Smooth muscle cell (in vitro differentiated cells): ENCODE measurements at regions not wholly inside any gene's neighbourhood (a gene's known extent, or its start where the extent isn't known, plus 50 kb on each side); places are given as distances from the start of the nearest gene placed in this dataset.

Source experiments
- DNase-seq: peaks from one replicate; lab custom pipeline; 2025; ENCODE audit not compliant: unreplicated experiment; lab: John Stamatoyannopoulos, UW
- H2AFZ ChIP-seq: fragments of 200-600 bp; sonication (generic); 2 replicates; pipeline ENCODE4 v1.6.0; 2016; ENCODE audit warnings: antibody characterized with exemption, low read depth, mild to moderate bottlenecking
- H3F3A ChIP-seq: fragments of 200-600 bp; sonication (generic); 2 replicates; pipeline ENCODE4 v1.6.0; 2017; ENCODE audit warnings: antibody characterized with exemption, low read depth
- H3K27ac ChIP-seq: fragments of 200-600 bp; sonication (generic); 2 replicates; pipeline ENCODE4 v1.5.1; 2016; ENCODE audit warnings: low read depth, mild to moderate bottlenecking
- H3K27me3 ChIP-seq: fragments of 200-600 bp; sonication (generic); 2 replicates; pipeline ENCODE4 v1.6.1; 2016; ENCODE audit warnings: low read depth, mild to moderate bottlenecking
- H3K36me3 ChIP-seq: fragments of 200-600 bp; sonication (generic); 2 replicates; pipeline ENCODE4 v1.5.1; 2016; ENCODE audit warnings: low read depth
- H3K4me1 ChIP-seq: fragments of 200-600 bp; sonication (generic); 2 replicates; pipeline ENCODE4 v1.5.1; 2016; ENCODE audit warnings: low read depth
- H3K4me2 ChIP-seq: fragments of 200-600 bp; sonication (generic); 2 replicates; pipeline ENCODE4 v1.6.0; 2016; ENCODE audit warnings: mild to moderate bottlenecking
- H3K4me3 ChIP-seq: fragments of 200-600 bp; sonication (generic); 2 replicates; pipeline ENCODE4 v1.5.1; 2016; ENCODE audit warnings: mild to moderate bottlenecking
- H3K79me2 ChIP-seq: fragments of 200-600 bp; sonication (generic); 2 replicates; pipeline ENCODE4 v1.6.0; 2016; ENCODE audit warnings: low read depth, mild to moderate bottlenecking
- H3K9ac ChIP-seq: fragments of 200-600 bp; sonication (generic); 2 replicates; pipeline ENCODE4 v1.6.0; 2016; ENCODE audit warnings: low read depth
- H3K9me3 ChIP-seq: fragments of 200-600 bp; sonication (generic); replicated peaks from 2 replicates; pipeline ENCODE4 v1.5.1; 2016; ENCODE audit warnings: low read depth
- H4K20me1 ChIP-seq: fragments of 200-600 bp; sonication (generic); 2 replicates; pipeline ENCODE4 v1.6.0; 2016; ENCODE audit warnings: low read depth
- CTCF ChIP-seq: fragments of 200-600 bp; sonication (generic); IDR thresholded peaks from 2 replicates; pipeline ENCODE4 v1.5.1; 2017; ENCODE audit warnings: borderline replicate concordance, mild to moderate bottlenecking, antibody characterized with exemption; ENCODE audit not compliant: insufficient read depth, poor library complexity, severe bottlenecking
- WGBS: methylation state at CpG from one replicate; pipeline ENCODE4 v1.1.7; 2016; ENCODE audit warnings: low lambda C conversion rate; 5-methylcytosine and 5-hydroxymethylcytosine counted together

- Histone ChIP-seq H3K9me3 (peaks cover 7% of the 10 kb centered on the region), H2AFZ (no peak overlapping the region), H3K79me2 (no peaks in the 10 kb centered on the region), H3K36me3 (no peaks in the 10 kb centered on the region), H4K20me1 (no peaks in the 10 kb centered on the region), H3F3A (peaks cover 14% of the 10 kb centered on the region), H3K9ac (no peak overlapping the region), H3K4me1 (peaks cover 18% of the 10 kb centered on the region), H3K4me3 (no peak overlapping the region), H3K4me2 (no peak overlapping the region), H3K27me3 (no peaks in the 10 kb centered on the region), H3K27ac (peak overlapping the region; percentile 20)
- TF ChIP-seq CTCF, result no peak
- DNase-seq, result no peak
- 100% methylated on average over 1 of the region's 1 CpG for WGBS
Measured at GRCh38 chr12:68435299-68435637, 103.1 kb upstream of the MDM1 start.

- DNase-seq, result no peak
- H3K27ac ChIP-seq, result peak overlapping the region; percentile 73
- H3K27me3 ChIP-seq, result no peaks in the 10 kb centered on the region
- no peaks in the 10 kb centered on the region for H3K36me3 ChIP-seq
- H4K20me1 ChIP-seq, result no peaks in the 10 kb centered on the region
- H3K4me3 ChIP-seq, result no peak overlapping the region
- no peak for TF ChIP-seq CTCF
- H3F3A ChIP-seq, result peaks cover 15% of the 10 kb centered on the region
- no peaks in the 10 kb centered on the region for H3K79me2 ChIP-seq
- 59% methylated on average over 2 of the region's 2 CpGs for WGBS
- H2AFZ ChIP-seq, result no peak overlapping the region
- no peak overlapping the region for H3K4me2 ChIP-seq
- peaks cover 23% of the 10 kb centered on the region for H3K4me1 ChIP-seq
- no peak overlapping the region for H3K9ac ChIP-seq
- peaks cover 7% of the 10 kb centered on the region for H3K9me3 ChIP-seq
Measured at GRCh38 chr12:68435816-68436215, 103.7 kb upstream of the MDM1 start.

GRCh38 chr12:68438601-68439000 is 106.4 kb upstream of the MDM1 start:
- Histone ChIP-seq H3K79me2 (no peaks in the 10 kb centered on the region), H3K27ac (peak overlapping the region; percentile 91), H3K4me1 (peaks cover 24% of the 10 kb centered on the region), H3K4me3 (no peak overlapping the region), H3K9ac (no peak overlapping the region), H3K36me3 (no peaks in the 10 kb centered on the region), H3K9me3 (peaks cover 7% of the 10 kb centered on the region), H4K20me1 (no peaks in the 10 kb centered on the region), H2AFZ (peak overlapping the region; percentile 69), H3K27me3 (no peaks in the 10 kb centered on the region), H3F3A (peaks cover 15% of the 10 kb centered on the region), H3K4me2 (no peak overlapping the region)
- no peak for TF ChIP-seq CTCF
- WGBS, result 53% methylated on average over 3 of the region's 3 CpGs
- DNase-seq, result no peak

GRCh38 chr12:68439368-68440045 is 107.3 kb upstream of the MDM1 start:
- H3K4me2 ChIP-seq, result peak overlapping the region; percentile 52
- H3K27me3 ChIP-seq, result no peaks in the 10 kb centered on the region
- H3F3A ChIP-seq, result peaks cover 15% of the 10 kb centered on the region
- H2AFZ ChIP-seq, result peak overlapping the region; percentile 48
- no peaks in the 10 kb centered on the region for H4K20me1 ChIP-seq
- H3K36me3 ChIP-seq, result no peaks in the 10 kb centered on the region
- no peak for TF ChIP-seq CTCF
- peak overlapping the region; percentile 33 for H3K9ac ChIP-seq
- peaks cover 24% of the 10 kb centered on the region for H3K4me1 ChIP-seq
- no peak for DNase-seq
- no peaks in the 10 kb centered on the region for H3K79me2 ChIP-seq
- peak overlapping the region; percentile 91 for H3K27ac ChIP-seq
- no peak overlapping the region for H3K4me3 ChIP-seq
- 77% methylated on average over 4 of the region's 4 CpGs for WGBS
- H3K9me3 ChIP-seq, result peaks cover 7% of the 10 kb centered on the region
